K562 (cell line): ENCODE measurements at regions not wholly inside any gene's neighbourhood (a gene's known extent, or its start where the extent isn't known, plus 50 kb on each side); places are given as distances from the start of the nearest gene placed in this dataset.

Experiments used
- ARID1B ChIP-seq: fragments of 450-650 bp; IDR thresholded peaks from 2 replicates; pipeline ENCODE4 v1.6.1; 2016; ENCODE audit warnings: antibody characterized with exemption, mild to moderate bottlenecking, inconsistent platforms
- BRF1 ChIP-seq: IDR thresholded peaks from 3 replicates; pipeline ENCODE4 v1.6.1; 2011; ENCODE audit warnings: borderline replicate concordance, mild to moderate bottlenecking; ENCODE audit not compliant: insufficient read length; ENCODE audit errors: extremely low read depth
- CSDE1 ChIP-seq, 2 experiments: fragments of 450-650 bp; IDR thresholded peaks; 2 replicates each; pipeline ENCODE4 v1.6.1; 2016; ENCODE audit warnings: mild to moderate bottlenecking in 1 of 2
- ETS2 ChIP-seq: IDR thresholded peaks from 2 replicates; pipeline ENCODE4 v1.6.1; 2016; ENCODE audit warnings: borderline replicate concordance, missing genetic modification characterization, mild to moderate bottlenecking, moderate library complexity, missing compliant biosample characterization; ENCODE audit not compliant: poor library complexity, severe bottlenecking
- EWSR1 ChIP-seq: fragments of 450-650 bp; IDR thresholded peaks from 2 replicates; pipeline ENCODE4 v1.6.1; 2018; ENCODE audit warnings: borderline replicate concordance, mild to moderate bottlenecking, low read depth, moderate library complexity; ENCODE audit not compliant: partially characterized antibody
- GABPB1 ChIP-seq: sonication (generic); formaldehyde crosslinking; IDR thresholded peaks from 2 replicates; pipeline ENCODE4 v1.8.0; 2022; ENCODE audit warnings: mild to moderate bottlenecking, missing genetic modification reagents
- MXI1 ChIP-seq: IDR thresholded peaks from 2 replicates; pipeline ENCODE4 v1.6.1; 2011; ENCODE audit warnings: low read depth, mild to moderate bottlenecking, improper control_type of control experiment, low read length
- NR2C2 ChIP-seq, 2 experiments: fragments of 200-800 bp in 1 of 2; sonication (Bioruptor generic) in 1 of 2; sonication (generic) in 1 of 2; formaldehyde crosslinking in 1 of 2; IDR thresholded peaks; 2 replicates each; pipeline versions ENCODE4 v1.6.1 to v1.8.0; 2016 to 2022; ENCODE audit warnings: mild to moderate bottlenecking in 1 of 2, missing compliant biosample characterization in 1 of 2, missing genetic modification characterization in 1 of 2, missing genetic modification reagents in 1 of 2
- NR4A1 ChIP-seq, 2 experiments: fragments of 250-450 bp in 1 of 2; fragments of 450-650 bp in 1 of 2; sonication (Bioruptor Pico) in 1 of 2; IDR thresholded peaks; 2 replicates each; pipeline versions ENCODE4 v1.4.0 to v1.6.1; 2016 to 2020; ENCODE audit warnings: mild to moderate bottlenecking in 2 of 2, missing compliant biosample characterization in 1 of 2, missing genetic modification characterization in 1 of 2, moderate library complexity in 1 of 2
- RFX1 ChIP-seq: fragments of 450-650 bp; IDR thresholded peaks from 2 replicates; pipeline ENCODE4 v1.6.1; 2016; ENCODE audit warnings: mild to moderate bottlenecking, moderate library complexity
- TEAD4 ChIP-seq, 2 experiments: sonication (generic) in 1 of 2; formaldehyde crosslinking in 1 of 2; IDR thresholded peaks; 2 replicates each; pipeline versions ENCODE4 v1.6.1 to v1.8.0; 2012 to 2022; ENCODE audit warnings: borderline replicate concordance in 1 of 2, inconsistent platforms in 1 of 2, low read length in 1 of 2, mild to moderate bottlenecking in 1 of 2, missing genetic modification reagents in 1 of 2
- ZC3H11A ChIP-seq: IDR thresholded peaks from 2 replicates; pipeline ENCODE4 v1.6.1; 2012; ENCODE audit warnings: low read depth, low read length, improper control_type of control experiment
- ZNF239 ChIP-seq: fragments of 250-450 bp; sonication (Bioruptor Pico); IDR thresholded peaks from 2 replicates; pipeline ENCODE4 v1.4.0; 2020; ENCODE audit warnings: mild to moderate bottlenecking
- ZNF311 ChIP-seq: fragments of 250-450 bp; sonication (Bioruptor Pico); IDR thresholded peaks from 2 replicates; pipeline ENCODE4 v1.4.0; 2020; ENCODE audit warnings: mild to moderate bottlenecking, moderate library complexity
- ZNF384 ChIP-seq: IDR thresholded peaks from 2 replicates; pipeline ENCODE4 v1.6.1; 2012; ENCODE audit warnings: low read depth, low read length, improper control_type of control experiment
- ZNF57 ChIP-seq: fragments of 450-650 bp; formaldehyde crosslinking; IDR thresholded peaks from 2 replicates; pipeline ENCODE4 v1.4.0; 2020; ENCODE audit warnings: mild to moderate bottlenecking, moderate library complexity
- TF ChIP-seq, protein P1 (sequence below), 2 experiments: fragments of 450-650 bp; formaldehyde crosslinking in 1 of 2; IDR thresholded peaks; 2 replicates each; pipeline versions ENCODE4 v1.4.0 to v1.6.1; 2014 to 2020; ENCODE audit warnings: mild to moderate bottlenecking in 2 of 2, borderline replicate concordance in 1 of 2, low read depth in 1 of 2

DNA sequence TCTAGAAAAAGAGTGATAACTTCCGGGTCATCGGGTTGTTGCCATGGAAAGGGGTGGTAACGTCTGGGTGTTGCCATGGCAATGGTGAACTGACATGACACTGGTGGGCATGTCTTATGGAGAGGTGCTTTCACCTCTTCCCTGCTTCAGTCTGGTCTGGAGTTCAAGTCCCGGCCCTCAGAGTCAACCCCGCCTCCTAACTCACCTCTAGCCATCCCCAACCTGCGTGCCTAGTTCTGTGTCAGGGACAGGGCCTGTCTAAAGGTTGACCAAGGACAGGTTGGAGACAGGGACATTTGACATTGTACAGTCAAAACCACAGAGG, 96.0 kb downstream of the LSM3 start (continued):
- TF ChIP-seq NR4A1 (CRISPR knock-in tag; IDR thresholded peaks at IDR 0.05) = no peak
- no peak for TF ChIP-seq NR4A1 (tag; IDR thresholded peaks at IDR 0.05)
- no peak for TF ChIP-seq TEAD4 (IDR thresholded peaks at IDR 0.05; ENCODE audit: low read length)
- TF ChIP-seq TEAD4 (CRISPR knock-in tag; IDR thresholded peaks at IDR 0.05; ENCODE audit: borderline replicate concordance) = no peak
- peak; percentile 86 for TF ChIP-seq MXI1
- peak; percentile 96 for TF ChIP-seq RFX1
- no peak for TF ChIP-seq ZNF311 (CRISPR knock-in tag)
- TF ChIP-seq EWSR1 = no peak
- no peak for TF ChIP-seq ZC3H11A
- TF ChIP-seq NR2C2 (CRISPR knock-in tag; IDR thresholded peaks at IDR 0.05) = peak; percentile 94
- TF ChIP-seq NR2C2 (tag; IDR thresholded peaks at IDR 0.05) = peak; percentile 92
- TF ChIP-seq CSDE1 (IDR thresholded peaks at IDR 0.05) = peak in 1 of 2 experiments; percentile 85; a peak in 2 of 4 replicates
- TF ChIP-seq ETS2 (tag) = no peak
- no peak for TF ChIP-seq ARID1B
- no peak for TF ChIP-seq ZNF239 (CRISPR knock-in tag)
- 0 out of 2 replicates have a peak, but pooled peaks have one; percentile 26 for TF ChIP-seq ZNF384
- TF ChIP-seq GABPB1 (CRISPR knock-in tag) = peak; percentile 88
- TF ChIP-seq ZNF57 (CRISPR knock-in tag) = no peak
- TF ChIP-seq BRF1 = no peak
- TF ChIP-seq, protein P1, sequence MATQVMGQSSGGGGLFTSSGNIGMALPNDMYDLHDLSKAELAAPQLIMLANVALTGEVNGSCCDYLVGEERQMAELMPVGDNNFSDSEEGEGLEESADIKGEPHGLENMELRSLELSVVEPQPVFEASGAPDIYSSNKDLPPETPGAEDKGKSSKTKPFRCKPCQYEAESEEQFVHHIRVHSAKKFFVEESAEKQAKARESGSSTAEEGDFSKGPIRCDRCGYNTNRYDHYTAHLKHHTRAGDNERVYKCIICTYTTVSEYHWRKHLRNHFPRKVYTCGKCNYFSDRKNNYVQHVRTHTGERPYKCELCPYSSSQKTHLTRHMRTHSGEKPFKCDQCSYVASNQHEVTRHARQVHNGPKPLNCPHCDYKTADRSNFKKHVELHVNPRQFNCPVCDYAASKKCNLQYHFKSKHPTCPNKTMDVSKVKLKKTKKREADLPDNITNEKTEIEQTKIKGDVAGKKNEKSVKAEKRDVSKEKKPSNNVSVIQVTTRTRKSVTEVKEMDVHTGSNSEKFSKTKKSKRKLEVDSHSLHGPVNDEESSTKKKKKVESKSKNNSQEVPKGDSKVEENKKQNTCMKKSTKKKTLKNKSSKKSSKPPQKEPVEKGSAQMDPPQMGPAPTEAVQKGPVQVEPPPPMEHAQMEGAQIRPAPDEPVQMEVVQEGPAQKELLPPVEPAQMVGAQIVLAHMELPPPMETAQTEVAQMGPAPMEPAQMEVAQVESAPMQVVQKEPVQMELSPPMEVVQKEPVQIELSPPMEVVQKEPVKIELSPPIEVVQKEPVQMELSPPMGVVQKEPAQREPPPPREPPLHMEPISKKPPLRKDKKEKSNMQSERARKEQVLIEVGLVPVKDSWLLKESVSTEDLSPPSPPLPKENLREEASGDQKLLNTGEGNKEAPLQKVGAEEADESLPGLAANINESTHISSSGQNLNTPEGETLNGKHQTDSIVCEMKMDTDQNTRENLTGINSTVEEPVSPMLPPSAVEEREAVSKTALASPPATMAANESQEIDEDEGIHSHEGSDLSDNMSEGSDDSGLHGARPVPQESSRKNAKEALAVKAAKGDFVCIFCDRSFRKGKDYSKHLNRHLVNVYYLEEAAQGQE (IDR thresholded peaks at IDR 0.05; ENCODE audit: borderline replicate concordance) = no peak
- TF ChIP-seq, protein P1 (CRISPR knock-in tag; IDR thresholded peaks at IDR 0.05; ENCODE audit: low read depth) = no peak
